NCI-H2107 treated with DMSO at 0.1 percent for 48 hours (cell line): ENCODE measurements at regions not wholly inside any gene's neighbourhood (a gene's known extent, or its start where the extent isn't known, plus 50 kb on each side); places are given as distances from the start of the nearest gene placed in this dataset.

Experiments used
- DNase-seq: peaks from one replicate; lab custom pipeline; 2025; ENCODE audit not compliant: unreplicated experiment; lab: John Stamatoyannopoulos, UW

DNA sequence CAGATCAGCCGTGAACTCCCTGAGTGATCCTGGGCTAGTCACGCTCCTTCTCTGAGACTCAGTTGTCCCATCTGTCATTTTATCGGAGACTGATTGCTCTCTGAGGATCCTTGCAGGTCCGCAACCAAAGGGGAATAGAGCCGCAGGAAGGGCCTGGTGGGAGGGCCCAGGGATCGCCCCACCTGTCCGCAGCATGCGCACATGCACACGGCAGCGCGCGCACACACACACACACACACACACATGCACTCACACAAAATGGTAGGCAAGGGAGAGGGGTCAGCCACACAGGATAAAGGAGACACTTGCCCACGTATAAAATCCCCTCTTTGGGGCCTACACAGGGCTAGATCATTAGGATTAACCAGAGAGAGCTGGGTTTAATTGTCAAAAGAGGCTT, 95.6 kb upstream of the FOXP4 start:
- no peak for DNase-seq

DNA sequence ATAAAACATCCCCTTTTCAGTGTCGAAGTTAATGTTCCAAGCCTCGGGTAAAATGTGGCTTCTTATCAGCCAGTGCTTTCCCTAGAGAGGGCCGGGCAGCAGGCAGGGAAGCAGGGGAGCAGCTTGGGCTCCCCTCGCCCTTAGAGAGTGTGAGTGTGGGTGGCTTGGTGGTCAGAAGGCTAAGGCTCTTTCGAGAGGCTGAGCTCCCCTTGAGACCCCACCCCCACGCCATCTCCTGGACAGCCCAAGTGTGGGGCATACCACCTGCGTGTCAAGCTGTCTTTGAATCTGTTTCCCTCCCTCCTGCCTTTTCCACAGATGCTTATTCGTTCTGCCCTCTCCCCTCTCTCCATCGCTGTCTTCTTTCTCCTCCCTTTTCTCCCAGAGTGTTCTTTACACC, 95.1 kb upstream of the FOXP4 start:
- DNase-seq: no peak

DNA sequence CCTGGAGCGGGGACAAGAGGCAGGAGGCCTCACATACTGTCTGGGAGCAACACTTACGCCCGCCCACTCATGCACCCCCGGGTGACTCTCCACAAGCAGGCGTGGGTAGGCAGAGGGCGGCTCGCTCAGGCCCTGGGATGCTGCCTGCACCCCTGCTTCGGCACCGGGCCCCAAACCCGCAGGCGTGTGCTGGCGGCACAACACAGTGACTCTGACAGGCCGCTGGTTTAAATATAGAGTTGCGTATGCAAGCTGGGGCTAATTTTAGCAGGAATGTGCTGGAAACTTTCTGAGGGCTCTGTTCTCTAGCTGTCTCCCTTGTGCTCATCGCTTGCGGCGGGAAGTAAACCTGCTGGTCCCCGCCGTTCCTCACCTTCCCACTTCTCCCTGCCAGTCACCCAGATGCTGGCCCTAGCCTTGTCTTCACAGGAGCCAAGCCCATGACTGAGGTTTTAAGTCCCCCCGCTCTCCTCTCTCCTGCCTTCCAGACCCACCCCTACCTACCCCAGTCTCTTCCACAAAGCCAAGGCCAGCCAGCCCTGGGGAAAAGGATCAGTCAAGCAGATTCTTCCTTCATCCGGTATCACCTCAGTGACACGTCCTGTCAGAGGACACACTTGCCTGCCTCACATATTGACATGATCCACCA, 94.5 kb upstream of the FOXP4 start:
- no peak for DNase-seq

DNA sequence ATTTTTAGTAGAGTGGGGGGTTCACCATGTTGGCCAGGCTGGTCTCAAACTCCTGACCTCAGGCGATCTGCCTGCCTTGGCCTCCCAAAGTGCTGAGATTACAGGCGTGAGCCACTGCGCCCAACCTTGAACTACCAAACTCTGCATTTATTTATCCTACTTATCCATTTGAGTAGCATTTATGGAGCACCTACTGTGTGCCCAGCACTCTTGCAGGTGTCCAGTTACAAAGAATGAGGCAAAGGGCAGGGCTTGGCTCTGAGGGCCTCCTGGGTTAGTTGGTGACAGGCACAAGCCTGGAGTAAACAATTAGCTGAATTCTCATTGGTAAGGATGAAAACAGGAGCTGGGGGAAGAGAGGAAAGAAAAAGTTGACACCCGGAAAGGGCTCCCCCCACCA, 93.4 kb upstream of the FOXP4 start:
- DNase-seq: no peak

DNA sequence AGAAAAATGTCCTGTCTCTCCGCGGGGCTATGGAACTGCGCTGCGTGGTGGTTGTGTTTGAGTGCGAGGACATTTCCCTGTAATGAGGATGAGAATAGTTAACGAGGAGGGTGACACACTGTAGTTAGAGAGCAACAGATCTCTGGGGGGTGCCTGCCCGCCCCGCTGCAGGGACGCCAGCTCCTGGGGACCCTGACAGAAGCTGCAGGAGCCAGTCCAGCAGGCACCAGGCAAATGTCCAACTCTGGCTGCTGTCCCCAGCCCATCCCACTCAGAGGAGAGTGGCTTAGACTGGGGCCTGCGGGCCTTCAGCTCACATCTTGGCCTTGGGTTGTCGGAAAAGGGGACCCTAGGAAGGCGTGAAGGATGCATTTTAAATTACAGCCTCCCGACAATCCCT, 92.9 kb upstream of the FOXP4 start:
- DNase-seq: no peak

DNA sequence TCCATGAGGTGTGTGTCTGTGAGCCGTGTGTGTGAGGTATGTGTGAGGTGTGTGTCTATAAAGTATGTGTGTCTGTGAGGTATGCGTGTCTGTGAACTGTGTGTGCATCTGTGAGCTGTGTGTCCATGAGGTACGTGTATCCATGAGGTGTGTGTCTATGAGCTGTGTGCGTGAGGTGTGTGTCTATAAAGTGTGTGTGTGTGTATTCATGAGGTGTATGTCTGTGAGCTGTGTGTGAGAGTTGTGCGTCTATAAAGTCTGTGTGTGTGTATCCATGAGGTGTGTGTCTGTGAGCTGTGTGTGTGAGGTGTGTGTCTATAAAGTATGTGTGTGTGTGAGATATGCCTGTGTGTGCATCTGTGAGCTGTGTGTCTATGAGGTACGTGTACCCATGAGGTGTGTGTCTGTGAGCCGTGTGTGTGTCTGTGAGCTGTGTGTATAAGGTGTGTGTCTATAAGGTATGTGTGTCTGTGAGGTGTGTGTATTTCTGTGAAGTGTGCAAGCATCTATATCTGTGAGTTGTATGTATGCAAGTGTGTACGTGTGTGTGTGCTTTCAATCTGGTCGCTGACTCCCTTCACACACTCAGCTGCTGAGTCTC, 91.9 kb upstream of the FOXP4 start:
- DNase-seq: no peak

DNA sequence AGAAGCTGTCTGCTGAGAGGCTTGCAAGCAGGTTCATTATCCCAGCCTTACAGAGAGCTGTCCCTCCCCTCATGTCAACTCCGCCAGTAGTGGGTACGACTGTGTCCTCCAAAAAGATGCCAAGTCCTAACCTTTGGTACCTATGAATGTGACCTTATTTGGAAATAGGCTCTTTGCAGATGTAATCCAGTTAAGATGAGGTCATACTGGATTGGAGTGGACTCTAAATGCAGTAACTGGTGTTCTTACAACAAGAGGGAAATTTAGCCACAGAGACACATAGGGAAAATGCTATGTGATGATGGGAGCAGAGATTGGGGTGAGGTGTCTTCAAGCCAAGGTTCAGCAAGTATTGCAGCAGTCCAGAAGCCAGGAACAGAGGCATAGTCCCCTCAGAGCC, 90.8 kb upstream of the FOXP4 start:
- DNase-seq: no peak

DNA sequence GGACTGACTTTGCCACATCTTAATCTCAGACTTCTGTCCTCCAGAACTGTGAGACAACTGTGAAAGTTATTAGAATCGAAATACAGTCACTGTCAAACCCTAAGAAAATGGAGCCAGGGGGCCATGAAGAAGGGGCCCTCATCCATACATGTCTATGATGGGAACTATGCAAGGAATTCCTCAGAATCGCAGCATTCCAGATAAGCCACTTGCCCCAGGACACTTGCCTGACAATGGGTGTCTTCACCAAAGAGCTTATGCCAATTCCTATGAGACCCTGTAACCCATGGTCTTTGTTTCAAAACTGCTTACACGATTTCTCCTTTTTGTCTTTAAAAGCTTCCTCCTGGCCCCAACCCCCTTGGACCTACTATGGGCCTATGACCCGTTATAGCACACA, 90.4 kb upstream of the FOXP4 start:
- no peak for DNase-seq

DNA sequence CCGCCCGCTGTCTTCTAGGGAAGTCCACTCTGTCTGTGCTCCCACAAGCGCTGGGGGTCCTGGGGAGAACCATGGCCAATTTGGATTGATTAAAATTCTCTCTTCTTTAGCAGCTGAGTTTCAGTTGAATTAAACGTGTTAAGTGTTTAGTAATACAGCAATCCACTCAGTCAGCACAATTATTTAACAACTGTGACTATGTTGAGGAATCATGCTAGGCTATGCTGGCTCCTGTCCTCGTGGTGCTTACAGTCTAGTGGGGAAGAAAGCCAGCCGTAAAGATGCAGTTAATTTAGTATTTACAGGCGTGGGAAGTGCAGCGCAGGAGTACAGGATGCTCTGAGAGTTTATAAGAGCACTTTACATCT, 88.9 kb upstream of the FOXP4 start:
- no peak for DNase-seq

DNA sequence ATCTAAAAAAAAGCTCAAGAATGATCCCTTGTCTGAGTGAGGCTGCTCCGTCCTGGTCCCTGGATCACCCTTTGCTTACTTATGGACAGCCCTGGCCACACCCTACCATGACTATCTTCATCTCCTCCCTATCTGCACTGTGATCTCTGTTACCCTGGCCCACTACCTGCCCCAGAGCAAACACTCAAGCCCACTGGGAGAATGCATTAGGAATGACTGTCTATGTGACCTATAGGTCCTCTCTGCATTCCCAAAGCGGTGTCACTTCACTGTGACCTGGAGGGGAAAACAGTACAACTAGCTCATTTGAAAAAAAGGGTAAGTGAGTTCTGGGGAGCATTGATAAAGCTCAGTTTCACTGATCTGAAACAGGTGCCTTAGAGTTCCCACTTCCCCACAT, 86.4 kb upstream of the FOXP4 start:
- no peak for DNase-seq

DNA sequence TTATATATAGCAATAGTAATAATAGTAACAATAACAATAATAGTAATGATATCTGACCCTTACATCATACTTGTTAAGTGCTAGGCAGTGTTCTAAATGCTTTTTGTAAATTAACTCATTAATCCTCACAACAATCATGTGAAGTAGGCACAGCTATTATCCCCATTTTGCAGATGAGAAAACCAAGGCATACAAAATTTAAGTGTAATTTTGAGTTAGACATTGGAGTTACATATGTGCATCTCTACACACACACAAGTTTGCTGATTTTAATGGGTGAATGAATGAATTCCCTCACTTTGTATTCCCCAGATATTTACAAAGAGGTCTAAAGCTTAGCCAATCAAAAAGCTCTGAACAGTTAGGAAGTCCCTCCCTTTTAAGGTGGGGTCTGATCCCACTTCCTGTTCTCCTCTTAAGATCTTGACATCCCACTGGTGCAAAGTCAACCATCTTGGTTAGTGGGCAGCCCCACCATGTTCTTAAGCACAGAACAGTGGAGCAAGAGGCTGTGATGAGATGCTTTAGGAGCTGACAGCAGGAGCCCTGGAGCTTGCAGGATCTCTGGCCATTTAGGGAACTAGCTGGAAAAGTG, 85.3 kb upstream of the FOXP4 start:
- no peak for DNase-seq

DNA sequence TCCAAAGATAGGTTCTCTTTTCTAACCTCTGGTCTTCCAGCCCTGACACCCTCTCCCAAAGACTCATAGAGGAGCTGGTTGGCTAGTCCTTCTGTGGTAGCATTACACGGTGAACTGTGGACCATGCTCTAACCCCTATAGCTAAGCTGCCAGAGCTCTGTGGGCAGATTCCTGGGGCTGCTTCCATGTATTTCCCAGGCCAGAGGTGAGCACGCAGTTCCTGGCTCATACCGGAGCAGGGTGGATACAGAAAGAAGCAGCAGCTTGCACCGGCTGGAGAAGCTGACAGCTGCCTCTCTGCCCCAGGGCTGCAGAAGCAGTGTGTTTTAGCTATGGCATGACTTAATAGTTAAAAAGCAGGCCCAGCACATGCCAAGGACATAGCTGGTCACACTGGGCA, 84.1 kb upstream of the FOXP4 start:
- no peak for DNase-seq

DNA sequence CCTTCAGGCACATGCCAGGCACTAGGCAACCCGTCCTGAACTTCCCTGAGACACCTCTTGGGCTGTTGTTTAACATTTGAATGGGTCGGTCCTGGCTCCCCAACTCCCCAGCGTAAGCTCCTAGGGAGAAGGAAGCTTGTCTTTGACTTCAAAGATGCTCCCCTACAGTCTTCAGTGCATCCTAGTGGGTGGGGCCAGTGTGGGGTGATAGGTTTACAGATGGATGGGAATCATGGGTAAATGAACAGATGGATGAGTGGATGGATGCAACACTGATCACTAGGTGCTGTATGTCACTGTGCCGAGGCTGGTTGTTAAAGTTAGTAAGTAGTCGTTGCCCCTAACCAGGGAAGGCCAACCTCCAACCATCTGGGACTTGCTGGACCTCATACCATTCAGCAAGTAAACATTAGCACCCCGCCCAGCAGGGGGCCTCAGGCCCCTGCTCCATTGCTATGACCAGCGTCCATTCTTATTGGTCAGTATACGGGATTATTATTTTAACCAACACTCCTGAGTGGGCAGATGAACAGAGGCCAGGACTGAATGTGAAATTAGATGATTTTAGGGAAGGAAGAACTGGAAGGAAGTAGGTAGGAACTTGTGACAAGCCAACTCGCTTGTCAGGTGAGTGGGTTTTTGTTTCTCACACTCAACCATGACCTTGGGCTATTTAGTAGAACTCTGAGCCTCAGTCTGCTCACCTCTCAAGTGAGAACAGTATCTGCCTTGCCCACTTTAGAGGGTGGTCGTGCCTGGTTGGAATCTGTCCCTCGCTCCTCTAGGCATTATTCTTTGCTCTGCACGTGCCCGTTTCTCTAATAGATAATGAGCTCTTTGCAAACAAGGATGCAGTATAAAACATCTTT, 82.9 kb upstream of the FOXP4 start:
- DNase-seq: no peak

DNA sequence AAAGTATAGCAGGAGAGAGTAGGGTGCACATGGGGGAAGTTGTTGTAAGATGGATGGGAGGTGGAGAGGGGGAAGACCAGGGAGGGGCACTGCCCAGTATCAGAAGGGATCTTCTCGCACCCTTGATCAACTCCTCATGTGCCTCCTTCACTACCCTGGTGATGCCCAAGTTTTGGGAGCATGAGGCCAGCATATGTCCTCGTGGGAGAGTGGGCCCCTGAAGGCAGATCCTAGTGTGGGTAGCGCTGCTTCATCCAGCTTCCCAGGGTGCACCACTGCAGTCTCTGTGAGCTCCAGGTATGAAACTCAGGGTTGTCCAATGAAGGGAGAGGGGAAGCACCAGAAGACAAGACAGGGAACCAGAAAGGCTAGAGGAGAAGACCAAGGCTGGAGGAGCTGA, 82.2 kb upstream of the FOXP4 start:
- no peak for DNase-seq

DNA sequence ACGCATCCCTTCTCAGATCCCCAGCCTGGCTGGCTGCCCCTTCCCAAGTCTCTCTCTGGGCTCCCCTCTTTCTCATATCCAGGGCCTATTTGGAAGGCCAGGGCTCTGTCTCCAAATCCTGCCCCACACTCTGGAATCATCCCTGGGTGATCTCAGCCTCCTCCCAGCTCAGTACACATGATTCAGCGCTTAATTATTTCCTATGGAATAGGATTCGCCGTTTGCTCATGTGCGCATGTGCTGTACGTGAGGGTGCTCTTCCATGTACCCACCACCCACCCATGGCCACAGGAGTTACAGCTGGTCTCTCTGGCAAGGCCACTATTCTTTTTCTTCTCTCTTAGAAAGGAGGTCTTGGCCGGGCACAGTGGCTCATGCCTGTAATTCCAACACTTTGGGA, 81.7 kb upstream of the FOXP4 start:
- DNase-seq: no peak

DNA sequence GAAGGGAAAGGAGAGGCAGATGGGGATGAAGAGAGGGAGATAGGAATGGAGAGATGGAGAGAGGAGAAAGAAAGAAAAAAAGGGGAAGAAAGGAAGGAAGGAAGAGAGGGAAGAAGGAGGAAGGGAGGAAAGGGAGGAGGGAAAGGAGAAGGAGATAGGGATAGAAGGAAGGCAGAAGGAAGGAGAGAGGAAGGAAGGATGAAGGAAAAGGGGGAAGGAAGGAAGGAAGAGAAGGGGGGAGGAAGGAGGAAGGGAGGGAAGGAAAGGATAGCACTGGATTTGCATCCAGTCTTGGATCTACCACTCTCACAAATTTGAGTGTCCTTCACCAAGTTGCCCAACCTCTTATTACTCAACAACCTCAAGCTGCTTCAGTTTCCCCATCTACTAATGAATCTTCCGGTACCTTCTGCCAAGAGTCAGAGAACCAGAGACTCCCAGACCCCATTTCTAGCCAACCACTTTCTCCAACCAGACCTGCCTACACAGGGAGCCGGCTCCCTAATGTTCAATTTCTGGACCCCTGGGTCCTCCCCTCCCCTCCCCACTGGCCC, 79.7 kb upstream of the FOXP4 start:
- no peak for DNase-seq

DNA sequence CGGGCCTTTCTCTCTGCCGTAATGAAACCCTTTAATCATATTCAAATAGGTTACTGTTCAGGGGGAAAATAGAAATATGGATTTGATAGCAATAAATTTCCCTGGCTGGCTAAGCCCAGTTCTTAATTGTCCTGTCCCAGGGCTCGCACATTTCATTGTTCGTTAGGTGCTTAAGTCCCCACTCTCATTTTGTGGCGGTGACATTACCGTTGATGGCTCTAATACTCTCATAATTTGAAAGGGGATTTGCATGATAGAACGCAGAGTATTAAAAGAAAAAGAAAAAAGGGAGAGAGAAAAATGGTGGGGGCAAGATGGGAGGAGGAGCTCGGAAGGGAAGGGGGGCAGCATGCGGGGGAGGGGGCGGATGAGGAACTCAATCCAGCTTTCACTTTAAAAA, 79.1 kb upstream of the FOXP4 start:
- no peak for DNase-seq

DNA sequence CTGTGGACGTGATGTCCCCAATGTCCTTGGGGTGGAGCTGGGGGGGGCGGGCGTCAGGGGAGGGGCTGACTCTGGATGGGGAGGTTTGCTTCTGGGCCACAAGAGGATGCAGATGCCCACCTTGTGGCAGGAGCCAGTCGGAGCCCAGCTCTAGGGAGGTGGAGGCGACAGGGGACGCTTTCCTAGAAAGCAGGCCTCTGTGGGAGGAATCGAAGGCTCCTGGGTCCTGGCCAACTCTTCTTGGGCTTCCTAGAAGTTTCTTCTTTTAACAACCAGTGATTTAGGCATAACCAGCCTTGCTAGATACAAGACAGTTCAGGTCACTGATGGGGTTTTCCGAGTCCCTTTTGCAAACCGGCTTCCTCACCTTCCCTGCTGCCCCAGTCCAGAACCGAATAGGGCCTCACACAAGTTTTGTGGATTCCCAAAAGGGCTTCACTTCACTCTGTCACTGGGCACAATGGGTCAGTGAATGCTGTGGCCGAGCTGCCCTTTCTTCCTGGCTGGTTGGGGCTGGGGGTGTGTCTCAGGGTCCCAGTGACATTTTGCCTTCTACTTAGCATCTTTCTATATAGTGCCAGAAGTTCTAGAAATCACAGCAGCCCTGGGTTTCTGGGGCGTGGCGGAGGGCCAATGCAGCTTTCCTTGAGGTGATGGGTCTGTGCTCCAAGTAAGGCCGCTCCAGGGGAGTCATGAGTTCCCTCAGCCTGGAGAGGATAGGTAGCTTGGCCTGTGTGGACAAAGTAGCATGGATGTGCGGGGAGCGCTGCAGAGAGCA, 78.4 kb upstream of the FOXP4 start:
- DNase-seq: no peak

DNA sequence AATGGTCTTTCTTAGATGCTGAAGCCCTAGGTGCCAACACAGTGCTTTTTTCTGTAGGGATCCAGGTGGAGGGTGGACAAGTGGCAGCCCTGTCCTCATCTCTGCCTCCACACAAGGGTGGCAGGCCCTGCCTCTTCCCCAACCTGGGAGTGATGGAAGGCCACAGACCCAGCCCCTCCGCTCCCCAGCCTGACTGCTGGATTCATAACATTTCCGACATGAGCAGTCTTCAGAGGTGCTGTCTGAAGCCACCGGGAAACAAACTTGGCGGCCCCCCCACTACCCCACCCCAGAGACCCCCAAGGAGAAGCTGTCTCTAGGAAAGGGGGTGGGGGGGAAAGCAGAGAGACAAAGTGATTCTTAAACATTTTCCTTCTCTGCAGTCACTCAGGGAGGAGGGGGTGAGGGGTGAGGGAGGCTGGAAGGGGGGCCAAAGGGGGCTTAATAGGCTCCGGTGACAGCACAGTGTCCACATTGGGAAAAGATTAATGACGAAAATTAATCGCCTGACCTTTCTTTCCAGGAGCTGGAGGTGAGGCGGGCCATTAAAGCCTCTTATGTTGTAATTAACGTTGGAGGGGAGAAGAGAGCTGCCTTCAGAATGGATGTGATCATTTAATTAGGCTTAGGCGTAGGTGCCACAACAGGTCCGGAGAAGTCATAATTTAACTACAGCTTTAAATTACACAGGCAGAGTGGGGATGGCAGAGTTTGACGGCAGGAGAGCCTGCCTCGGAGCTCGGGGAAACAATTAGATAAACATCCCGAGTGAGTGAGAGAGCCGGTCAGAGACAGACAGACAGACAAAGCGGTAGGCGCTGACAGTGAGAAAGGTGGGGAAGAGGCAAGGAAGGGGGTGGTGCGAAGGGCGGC, 76.8 kb upstream of the FOXP4 start:
- DNase-seq: no peak

DNA sequence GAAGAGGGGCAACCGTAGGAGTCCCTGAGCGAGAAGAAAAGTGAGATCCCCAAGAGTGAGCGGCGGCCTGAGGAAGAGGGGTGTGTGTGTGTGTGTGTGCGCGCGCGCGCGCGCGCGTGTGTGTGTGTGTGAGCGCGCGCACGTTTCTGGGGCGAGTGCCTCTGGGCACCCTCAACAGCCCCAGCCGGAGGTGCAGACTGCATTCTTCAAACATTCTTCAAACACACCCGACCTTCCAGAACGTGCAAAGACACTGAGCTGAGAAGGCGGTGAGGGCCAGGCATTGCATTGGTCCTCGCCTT, 76.2 kb upstream of the FOXP4 start:
- no peak for DNase-seq
